Stomach smooth muscle (tissue), 2 donors: ENCODE measurements at regions not wholly inside any gene's neighbourhood (a gene's known extent, or its start where the extent isn't known, plus 50 kb on each side); places are given as distances from the start of the nearest gene placed in this dataset.

Experiments used
- H3K27ac ChIP-seq: one replicate; pipeline ENCODE4 v1.7.0; 2013; ENCODE audit warnings: mild to moderate bottlenecking, low read length, inconsistent platforms
- H3K27me3 ChIP-seq, 2 donors: one replicate each; pipeline ENCODE4 v1.7.0; 2013; ENCODE audit warnings: low read length in 2 of 2; ENCODE audit not compliant: insufficient read depth in 2 of 2, control insufficient read depth in 1 of 2
- H3K36me3 ChIP-seq, 2 donors: one replicate each; pipeline ENCODE4 v1.7.0; 2013; ENCODE audit warnings: low read length in 2 of 2; ENCODE audit not compliant: control insufficient read depth in 2 of 2, insufficient read depth in 2 of 2
- H3K4me1 ChIP-seq: one replicate; pipeline ENCODE4 v1.7.0; 2013; ENCODE audit warnings: low read length; ENCODE audit not compliant: control insufficient read depth, insufficient read depth
- H3K4me3 ChIP-seq, 2 donors: one replicate each; pipeline ENCODE4 v1.7.0; 2013; ENCODE audit warnings: low read length in 2 of 2
- H3K9ac ChIP-seq, 2 donors: one replicate each; pipeline ENCODE4 v1.7.0; 2013; ENCODE audit warnings: low read length in 2 of 2, mild to moderate bottlenecking in 1 of 2
- H3K9me3 ChIP-seq, 2 donors: one replicate each; pipeline ENCODE4 v1.7.0; 2013; ENCODE audit warnings: low read length in 2 of 2; ENCODE audit not compliant: control insufficient read depth in 2 of 2
- donor health status: healthy.
- donor health status: Pancreatic carcinoma.

DNA sequence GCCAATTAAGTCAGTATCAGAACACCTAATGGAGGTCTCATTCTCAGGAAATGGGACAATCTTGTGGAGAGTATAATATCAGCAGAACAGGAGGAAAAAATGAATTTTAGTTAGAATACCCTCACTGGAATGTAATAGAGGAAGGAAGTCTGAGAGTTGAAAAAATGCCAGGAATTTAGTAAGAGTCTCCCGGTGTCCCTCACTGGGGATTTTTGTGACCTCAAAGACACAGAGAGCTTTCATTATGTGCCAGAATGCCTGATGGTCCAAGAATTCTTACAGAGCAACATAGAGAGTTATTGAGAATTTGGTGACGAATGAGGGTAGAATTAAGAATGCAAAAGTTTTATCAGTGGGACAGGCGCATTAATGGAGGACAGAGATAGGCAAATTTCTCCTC lies 443.5 kb upstream of the B3GALT2 start:
- H3K9me3 ChIP-seq, result no peaks in the 10 kb centered on the region
- H3K27ac ChIP-seq, result no peak overlapping the region
- no peaks in the 10 kb centered on the region for H3K27me3 ChIP-seq
- H3K4me1 ChIP-seq, result no peaks in the 10 kb centered on the region
- no peaks in the 10 kb centered on the region for H3K36me3 ChIP-seq
- H3K4me3 ChIP-seq, result no peak overlapping the region
- no peak overlapping the region for H3K9ac ChIP-seq

GRCh38 chr1:193626695-193627094 lies 440.3 kb upstream of the B3GALT2 start:
- Histone ChIP-seq H3K36me3 (no peaks in the 10 kb centered on the region), H3K4me3 (no peak overlapping the region), H3K9me3 (no peaks in the 10 kb centered on the region)

DNA sequence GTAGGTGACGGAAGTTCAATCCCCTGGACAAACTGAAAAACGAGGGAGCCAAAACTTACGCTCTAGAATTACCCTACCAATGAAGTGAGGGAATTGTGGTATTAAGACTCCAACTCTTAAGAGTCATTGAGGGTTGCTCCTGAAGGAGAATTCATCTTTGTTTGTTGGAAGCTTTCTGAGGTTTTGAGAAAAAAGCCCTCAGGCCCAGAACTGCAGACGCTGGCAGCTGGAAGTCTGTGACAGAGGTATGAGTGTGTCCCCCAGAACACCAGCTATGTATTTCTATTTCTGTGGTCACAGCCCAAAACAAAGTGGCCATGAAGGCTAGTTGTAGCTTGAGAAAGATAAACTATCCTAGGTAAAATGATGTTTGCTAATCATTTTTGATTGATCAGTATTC lies 438.8 kb upstream of the B3GALT2 start:
- H3K27me3 ChIP-seq, result no peaks in the 10 kb centered on the region
- no peaks in the 10 kb centered on the region for H3K36me3 ChIP-seq
- H3K4me3 ChIP-seq, result no peak overlapping the region
- H3K9me3 ChIP-seq, result no peaks in the 10 kb centered on the region
- H3K27ac ChIP-seq, result no peak overlapping the region
- no peaks in the 10 kb centered on the region for H3K4me1 ChIP-seq
- H3K9ac ChIP-seq, result no peak overlapping the region

More at GRCh38 chr1:193626695-193627094, 440.3 kb upstream of the B3GALT2 start:
- Histone ChIP-seq H3K4me1 (no peaks in the 10 kb centered on the region), H3K9ac (no peak overlapping the region), H3K27me3 (no peaks in the 10 kb centered on the region), H3K27ac (no peak overlapping the region)

GRCh38 chr1:193619911-193620310 lies 433.5 kb upstream of the B3GALT2 start:
- H3K9ac ChIP-seq, result no peak overlapping the region
- H3K27me3 ChIP-seq, result no peaks in the 10 kb centered on the region
- no peaks in the 10 kb centered on the region for H3K4me1 ChIP-seq
- no peaks in the 10 kb centered on the region for H3K36me3 ChIP-seq
- H3K27ac ChIP-seq, result no peak overlapping the region
- no peaks in the 10 kb centered on the region for H3K9me3 ChIP-seq
- H3K4me3 ChIP-seq, result no peak overlapping the region

- Histone ChIP-seq H3K36me3 (no peaks in the 10 kb centered on the region), H3K27ac (no peak overlapping the region), H3K9me3 (no peaks in the 10 kb centered on the region)
Measured at GRCh38 chr1:193614817-193615216, 428.4 kb upstream of the B3GALT2 start.

DNA sequence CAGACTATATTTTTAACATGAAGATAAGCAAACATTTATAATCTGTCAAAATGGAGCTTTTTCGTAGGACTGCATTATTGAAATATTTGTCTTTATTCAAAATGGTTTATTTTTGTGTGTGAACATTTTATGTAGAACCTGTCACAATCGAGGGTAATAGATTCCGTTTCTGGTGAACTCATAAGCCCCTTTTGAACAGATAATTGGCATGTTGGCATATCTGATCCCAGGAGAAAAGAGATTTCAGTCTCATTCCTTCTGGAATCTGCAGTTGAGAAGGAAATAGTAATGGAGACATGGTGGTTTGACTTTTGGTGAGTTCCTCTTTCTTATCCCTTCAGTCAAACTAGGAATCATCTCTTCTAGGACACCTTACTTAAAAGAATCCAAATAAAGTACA lies 427.9 kb upstream of the B3GALT2 start:
- Histone ChIP-seq H3K9ac (no peak overlapping the region), H3K4me1 (no peaks in the 10 kb centered on the region), H3K4me3 (no peak overlapping the region), H3K27ac (no peak overlapping the region), H3K27me3 (no peaks in the 10 kb centered on the region), H3K36me3 (no peaks in the 10 kb centered on the region), H3K9me3 (no peaks in the 10 kb centered on the region)

More at GRCh38 chr1:193614817-193615216, 428.4 kb upstream of the B3GALT2 start:
- no peak overlapping the region for H3K4me3 ChIP-seq
- no peaks in the 10 kb centered on the region for H3K27me3 ChIP-seq
- no peaks in the 10 kb centered on the region for H3K4me1 ChIP-seq
- no peak overlapping the region for H3K9ac ChIP-seq

DNA sequence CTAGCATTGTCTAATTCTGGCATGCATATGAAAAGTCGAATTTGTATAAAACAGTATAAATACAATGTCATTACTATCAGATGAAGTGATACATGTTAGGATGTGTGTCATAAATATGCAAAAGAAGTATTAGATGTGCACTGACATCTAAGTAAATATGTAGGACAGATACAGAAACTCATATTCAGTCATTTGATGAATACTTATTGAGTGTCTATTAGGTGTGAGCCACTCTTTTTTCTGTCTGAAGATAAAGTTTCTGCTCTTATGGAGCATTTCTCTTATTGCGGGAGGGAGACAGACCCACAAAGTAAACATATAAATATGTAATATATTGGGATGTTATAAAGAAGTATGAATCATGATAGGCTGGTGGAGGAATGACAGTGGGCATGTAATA lies 426.6 kb upstream of the B3GALT2 start:
- Histone ChIP-seq H3K4me3 (no peak overlapping the region), H3K27ac (no peak overlapping the region), H3K4me1 (no peaks in the 10 kb centered on the region), H3K27me3 (no peaks in the 10 kb centered on the region), H3K36me3 (no peaks in the 10 kb centered on the region), H3K9me3 (no peaks in the 10 kb centered on the region), H3K9ac (no peak overlapping the region)

DNA sequence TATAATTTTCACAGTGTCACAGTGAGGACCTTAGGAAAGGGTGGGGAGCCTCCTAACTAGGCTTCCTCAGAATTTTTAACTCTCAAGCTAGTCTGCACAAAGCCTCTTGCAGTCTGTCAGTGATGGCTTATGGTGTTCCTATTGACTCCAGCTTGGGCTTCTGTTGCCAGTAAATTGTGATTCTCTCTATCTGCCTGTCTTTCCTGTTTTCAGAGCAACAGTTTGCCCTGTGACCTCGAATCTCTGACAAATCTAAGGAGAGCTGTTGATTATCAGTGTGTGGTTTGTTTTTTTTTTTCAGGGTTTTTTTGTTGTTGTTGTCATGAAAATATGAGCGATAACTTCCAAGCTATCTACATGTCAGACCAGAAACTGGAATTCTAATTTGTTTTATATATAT lies 423.2 kb upstream of the B3GALT2 start:
- Histone ChIP-seq H3K27ac (no peak overlapping the region), H3K9me3 (no peaks in the 10 kb centered on the region), H3K27me3 (no peaks in the 10 kb centered on the region)

GRCh38 chr1:193607787-193608186 lies 421.4 kb upstream of the B3GALT2 start:
- no peaks in the 10 kb centered on the region for H3K4me1 ChIP-seq
- no peaks in the 10 kb centered on the region for H3K27me3 ChIP-seq
- no peak overlapping the region for H3K27ac ChIP-seq
- no peak overlapping the region for H3K9ac ChIP-seq
- no peak overlapping the region for H3K4me3 ChIP-seq
- H3K36me3 ChIP-seq, result no peaks in the 10 kb centered on the region
- H3K9me3 ChIP-seq, result no peaks in the 10 kb centered on the region

More for the DNA sequence above, 423.2 kb upstream of the B3GALT2 start:
- Histone ChIP-seq H3K9ac (no peak overlapping the region), H3K4me3 (no peak overlapping the region), H3K4me1 (no peaks in the 10 kb centered on the region), H3K36me3 (no peaks in the 10 kb centered on the region)

DNA sequence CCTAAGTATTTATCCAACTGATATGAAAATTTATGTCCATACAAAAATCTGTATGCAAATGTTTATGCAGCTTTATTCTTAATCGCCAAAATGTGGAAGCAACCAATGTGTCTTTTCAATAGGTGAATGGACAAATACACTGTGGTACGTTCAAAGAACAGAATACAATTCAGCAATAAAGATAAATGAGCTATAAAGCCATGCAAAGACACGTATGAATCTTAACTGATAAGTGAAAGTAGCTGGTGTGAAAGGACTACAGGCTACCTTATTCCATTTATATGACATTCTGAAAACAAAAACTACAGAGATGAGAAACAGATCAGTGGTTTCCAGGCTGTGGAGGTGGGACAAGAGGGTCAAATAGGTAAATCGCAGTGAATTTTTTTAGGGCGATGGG lies 419.6 kb upstream of the B3GALT2 start:
- Histone ChIP-seq H3K27me3 (no peaks in the 10 kb centered on the region), H3K4me3 (no peak overlapping the region), H3K27ac (no peak overlapping the region), H3K9me3 (no peaks in the 10 kb centered on the region), H3K4me1 (no peaks in the 10 kb centered on the region), H3K36me3 (no peaks in the 10 kb centered on the region), H3K9ac (no peak overlapping the region)

DNA sequence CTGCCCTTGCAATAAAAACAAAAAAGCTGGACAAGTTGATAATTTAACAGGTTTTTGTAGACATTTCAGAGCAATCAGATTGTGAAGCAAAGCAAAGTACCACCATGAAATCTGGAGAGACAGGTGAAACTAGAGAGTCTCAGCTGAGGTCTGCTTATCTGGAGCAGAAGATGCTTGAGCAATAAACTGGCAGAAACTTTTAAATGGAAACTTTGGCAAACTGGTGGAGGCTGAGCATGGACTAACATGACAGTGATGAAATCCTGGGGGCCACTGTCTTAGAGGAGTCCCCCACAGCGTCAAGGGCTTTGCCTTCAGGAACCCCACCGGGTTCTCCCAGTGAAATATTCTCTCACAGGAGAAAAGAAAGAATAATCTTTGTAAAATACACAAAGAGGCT lies 416.3 kb upstream of the B3GALT2 start:
- Histone ChIP-seq H3K9ac (no peak overlapping the region), H3K27me3 (no peaks in the 10 kb centered on the region), H3K27ac (no peak overlapping the region)

More for the DNA sequence above, 416.3 kb upstream of the B3GALT2 start:
- no peaks in the 10 kb centered on the region for H3K36me3 ChIP-seq
- no peaks in the 10 kb centered on the region for H3K4me1 ChIP-seq
- no peaks in the 10 kb centered on the region for H3K9me3 ChIP-seq
- no peak overlapping the region for H3K4me3 ChIP-seq
